IMR-90 (cell line): ENCODE measurements at regions not wholly inside any gene's neighbourhood (a gene's known extent, or its start where the extent isn't known, plus 50 kb on each side); places are given as distances from the start of the nearest gene placed in this dataset.

Experiments
- ATAC-seq: fragments of 200-7000 bp; cut with Tn5 transposase; 2 replicates; pipeline ENCODE4 v1.9.1; 2020; ENCODE audit warnings: low read depth, mild to moderate bottlenecking, moderate library complexity
- BruUV-seq: library from RNA; stranded (reverse); fragments of 400-500 nt; replicated peaks from 2 replicates; lab custom pipeline; 2021; lab: Mats Ljungman, UMichigan
- CTCF ChIA-PET: fragments of 300-600 bp; formaldehyde crosslinking; extraction: SDS; loops from one replicate; lab custom pipeline; 2021; ENCODE audit warnings: antibody characterized with exemption; lab: Yijun Ruan, JAX
- POLR2A ChIA-PET: fragments of 300-600 bp; sonication (Branson Sonifier 250); formaldehyde crosslinking; loops from one replicate; lab custom pipeline; 2022; ENCODE audit warnings: antibody characterized with exemption; ENCODE audit not compliant: unreplicated experiment; lab: Charles Lee
- DNase-seq: peaks from one replicate; pipeline ENCODE4 v3.0.0; 2013
- H2AFZ ChIP-seq: replicated peaks from 2 replicates; pipeline ENCODE3; 2013; ENCODE audit warnings: low read length, mild to moderate bottlenecking; ENCODE audit not compliant: poor library complexity
- H2AK5ac ChIP-seq: 2 replicates; pipeline ENCODE4 v1.6.1; 2013; ENCODE audit warnings: low read depth, low read length, inconsistent platforms
- H2AK9ac ChIP-seq: replicated peaks from 2 replicates; pipeline ENCODE3; 2013; ENCODE audit warnings: mild to moderate bottlenecking, low read depth, low read length, moderate library complexity; ENCODE audit not compliant: poor library complexity
- H2BK120ac ChIP-seq: 2 replicates; pipeline ENCODE4 v1.6.1; 2013; ENCODE audit warnings: low read depth, low read length, inconsistent platforms
- H2BK15ac ChIP-seq: 3 replicates; pipeline ENCODE4 v1.6.1; 2013; ENCODE audit warnings: low read depth, low read length, inconsistent platforms
- H2BK20ac ChIP-seq: 2 replicates; pipeline ENCODE4 v1.6.1; 2013; ENCODE audit warnings: low read depth, mild to moderate bottlenecking, inconsistent platforms, low read length, moderate library complexity
- H2BK5ac ChIP-seq: 2 replicates; pipeline ENCODE4 v1.6.1; 2013; ENCODE audit warnings: mild to moderate bottlenecking, low read depth, low read length, inconsistent platforms; ENCODE audit not compliant: poor library complexity, severe bottlenecking
- H3K14ac ChIP-seq: replicated peaks from 2 replicates; pipeline ENCODE4 v1.6.1; 2013; ENCODE audit warnings: low read depth, low read length, inconsistent platforms
- H3K18ac ChIP-seq: 2 replicates; pipeline ENCODE4 v1.6.1; 2013; ENCODE audit warnings: low read depth, low read length, control low read depth
- H3K23ac ChIP-seq: 2 replicates; pipeline ENCODE4 v1.6.1; 2013; ENCODE audit warnings: low read depth, low read length, inconsistent platforms
- H3K27ac ChIP-seq: 2 replicates; pipeline ENCODE4 v1.5.1; 2013; ENCODE audit warnings: mild to moderate bottlenecking, control low read depth, low read length; ENCODE audit not compliant: insufficient read depth
- H3K27me3 ChIP-seq: 2 replicates; pipeline ENCODE4 v1.6.1; 2013; ENCODE audit warnings: low read length; ENCODE audit not compliant: control insufficient read depth, insufficient read depth
- H3K36me3 ChIP-seq: 2 replicates; pipeline ENCODE4 v1.6.1; 2013; ENCODE audit warnings: low read length, mixed read lengths; ENCODE audit not compliant: control insufficient read depth, insufficient read depth
- H3K4ac ChIP-seq: 2 replicates; pipeline ENCODE4 v1.6.1; 2013; ENCODE audit warnings: low read depth, low read length, inconsistent platforms
- H3K4me1 ChIP-seq: 2 replicates; pipeline ENCODE4 v1.6.1; 2013; ENCODE audit warnings: low read length, mixed read lengths; ENCODE audit not compliant: control insufficient read depth, insufficient read depth
- H3K4me2 ChIP-seq: 2 replicates; pipeline ENCODE4 v1.6.1; 2013; ENCODE audit warnings: low read depth, mild to moderate bottlenecking, control low read depth, low read length, moderate library complexity
- H3K4me3 ChIP-seq: 2 replicates; pipeline ENCODE4 v1.5.1; 2013; ENCODE audit warnings: low read depth, mild to moderate bottlenecking, control low read depth, low read length, moderate library complexity; ENCODE audit not compliant: insufficient read depth
- H3K56ac ChIP-seq: 2 replicates; pipeline ENCODE4 v1.6.1; 2013; ENCODE audit warnings: low read length, inconsistent platforms; ENCODE audit not compliant: insufficient read depth; ENCODE audit errors: extremely low read depth
- H3K79me1 ChIP-seq, 2 experiments: 2 replicates each; pipeline ENCODE4 v1.6.1; 2013; ENCODE audit warnings: low read length in 2 of 2, inconsistent platforms in 1 of 2, low read depth in 1 of 2
- H3K9ac ChIP-seq: 2 replicates; pipeline ENCODE4 v1.6.1; 2013; ENCODE audit warnings: low read depth, low read length, control low read depth
- H3K9me1 ChIP-seq: 2 replicates; pipeline ENCODE4 v1.6.1; 2013; ENCODE audit warnings: low read length, inconsistent platforms; ENCODE audit not compliant: insufficient read depth
- H3K9me3 ChIP-seq: 2 replicates; pipeline ENCODE4 v1.6.1; 2013; ENCODE audit warnings: low read length; ENCODE audit not compliant: control insufficient read depth, insufficient read depth
- H4K20me1 ChIP-seq: 2 replicates; pipeline ENCODE4 v1.6.1; 2013; ENCODE audit warnings: low read length, inconsistent platforms; ENCODE audit not compliant: insufficient read depth
- H4K5ac ChIP-seq: 2 replicates; pipeline ENCODE4 v1.6.1; 2013; ENCODE audit warnings: mild to moderate bottlenecking, low read depth, low read length, control low read depth
- H4K8ac ChIP-seq, 2 experiments: 2 replicates each; pipeline ENCODE4 v1.6.1; 2013; ENCODE audit warnings: low read depth in 2 of 2, low read length in 2 of 2, control low read depth in 1 of 2, inconsistent platforms in 1 of 2
- H4K91ac ChIP-seq: 2 replicates; pipeline ENCODE4 v1.6.1; 2013; ENCODE audit warnings: low read depth, low read length, inconsistent platforms; ENCODE audit not compliant: insufficient read depth
- BHLHE40 ChIP-seq: fragments of 150-350 bp; IDR thresholded peaks from 2 replicates; pipeline ENCODE4 v1.6.1; 2016; ENCODE audit warnings: mild to moderate bottlenecking, low read depth, low read length
- CHD1 ChIP-seq: IDR thresholded peaks from 2 replicates; pipeline ENCODE4 v1.6.1; 2012; ENCODE audit warnings: low read depth, low read length, improper control_type of control experiment
- CTCF ChIP-seq: conservative IDR thresholded peaks from 2 replicates; pipeline ENCODE4 v1.5.1; 2012; ENCODE audit warnings: mild to moderate bottlenecking, low read depth, low read length, improper control_type of control experiment
- ELK1 ChIP-seq: fragments of 150-350 bp; IDR thresholded peaks from 2 replicates; pipeline ENCODE4 v1.6.1; 2016; ENCODE audit warnings: low read depth, mild to moderate bottlenecking, low read length, moderate library complexity, borderline replicate concordance
- FOS ChIP-seq: fragments of 150-350 bp; IDR thresholded peaks from 2 replicates; pipeline ENCODE4 v1.6.1; 2016; ENCODE audit warnings: low read depth, low read length
- MAFK ChIP-seq: IDR thresholded peaks from 2 replicates; pipeline ENCODE4 v1.6.1; 2012; ENCODE audit warnings: low read depth, low read length, improper control_type of control experiment
- MAZ ChIP-seq: IDR thresholded peaks from 2 replicates; pipeline ENCODE4 v1.6.1; 2012; ENCODE audit warnings: low read depth, mild to moderate bottlenecking, low read length, improper control_type of control experiment, moderate library complexity, borderline replicate concordance
- MXI1 ChIP-seq: IDR thresholded peaks from 2 replicates; pipeline ENCODE4 v1.6.1; 2012; ENCODE audit warnings: low read depth, mild to moderate bottlenecking, low read length, moderate library complexity, borderline replicate concordance
- NFE2L2 ChIP-seq: fragments of 150-350 bp; IDR thresholded peaks from 2 replicates; pipeline ENCODE4 v1.6.1; 2016; ENCODE audit warnings: low read depth, mild to moderate bottlenecking, low read length
- RCOR1 ChIP-seq: IDR thresholded peaks from 2 replicates; pipeline ENCODE4 v1.6.1; 2012; ENCODE audit warnings: mild to moderate bottlenecking, low read length, improper control_type of control experiment; ENCODE audit not compliant: insufficient replicate concordance
- WGBS, 2 experiments: methylation state at CpG; one replicate each; pipeline versions ENCODE4 v1.1.5 to v1.1.7; 2013; ENCODE audit warnings: missing lambda C conversion rate in 2 of 2; ENCODE audit not compliant: insufficient read length in 1 of 2; ENCODE audit errors: extremely low coverage in 2 of 2; 5-methylcytosine and 5-hydroxymethylcytosine counted together
- dilution Hi-C: fragments of 300-500 bp; cut with HindIII; formaldehyde crosslinking; loops from one replicate; pipeline ENCODE4 v1.14.3; 2018; ENCODE audit warnings: low sequenced_read_pairs; ENCODE audit not compliant: unreplicated experiment
- in situ Hi-C: fragments of 300-500 bp; cut with MboI; formaldehyde crosslinking; loops from 3 replicates; pipeline ENCODE4 v1.14.3; 2019; ENCODE audit warnings: low sequenced_read_pairs, inconsistent platforms, mixed read lengths
- intact Hi-C: fragments of 100-400 bp; cut with micrococcal nuclease; formaldehyde crosslinking; loops from 2 replicates; pipeline ENCODE4 v1.10.0; 2022
- TF ChIP-seq, protein P1 (sequence below): fragments of 150-350 bp; IDR thresholded peaks from 2 replicates; pipeline ENCODE4 v1.6.1; 2017; ENCODE audit warnings: mild to moderate bottlenecking, antibody characterized with exemption, low read length, low read depth

- Histone ChIP-seq H3K4me3 (no peak overlapping the region), H3K9ac (no peak overlapping the region), H4K8ac (no peak overlapping the region), H3K36me3 (no peaks in the 10 kb centered on the region), H2AK9ac (no peak overlapping the region), H3K9me3 (no peaks in the 10 kb centered on the region), H2BK15ac (no peak overlapping the region), H2BK20ac (no peak overlapping the region), H3K23ac (no peak overlapping the region), H4K91ac (no peak overlapping the region), H2AFZ (no peak overlapping the region), H4K20me1 (no peaks in the 10 kb centered on the region), H2BK5ac (no peak overlapping the region), H3K4ac (no peak overlapping the region), H3K27me3 (0 out of 2 replicates have a peak, but pooled peaks cover 2% of the 10 kb centered on the region), H3K18ac (no peak overlapping the region), H3K56ac (no peak overlapping the region), H3K4me1 (no peaks in the 10 kb centered on the region), H2AK5ac (no peak overlapping the region), H4K5ac (no peak overlapping the region), H3K79me1 (no peaks in the 10 kb centered on the region), H2BK120ac (no peak overlapping the region), H3K9me1 (no peaks in the 10 kb centered on the region), H3K4me2 (no peak overlapping the region), H3K14ac (no peak overlapping the region), H3K27ac (no peak overlapping the region)
- intact Hi-C loops (no loop called here), dilution Hi-C loops (no loop called here), in situ Hi-C loops (no loop called here)
- DNase-seq: no peak
- TF ChIP-seq MAFK (no peak), ELK1 (no peak), CHD1 (no peak), RCOR1 (no peak), FOS (no peak), MXI1 (no peak), NFE2L2 (no peak), CTCF (no peak), MAZ (no peak), BHLHE40 (no peak)
- TF ChIP-seq, protein P1, sequence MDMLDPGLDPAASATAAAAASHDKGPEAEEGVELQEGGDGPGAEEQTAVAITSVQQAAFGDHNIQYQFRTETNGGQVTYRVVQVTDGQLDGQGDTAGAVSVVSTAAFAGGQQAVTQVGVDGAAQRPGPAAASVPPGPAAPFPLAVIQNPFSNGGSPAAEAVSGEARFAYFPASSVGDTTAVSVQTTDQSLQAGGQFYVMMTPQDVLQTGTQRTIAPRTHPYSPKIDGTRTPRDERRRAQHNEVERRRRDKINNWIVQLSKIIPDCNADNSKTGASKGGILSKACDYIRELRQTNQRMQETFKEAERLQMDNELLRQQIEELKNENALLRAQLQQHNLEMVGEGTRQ: no peak
- ATAC-seq: no peak
- CTCF ChIA-PET: interaction anchor here (1.3 to 1.4 kb wide), 2 partner anchors 104 to 294 kb away, joined by 3 to 4 read pairs; no protein-coding TSS in a partner anchor
- POLR2A ChIA-PET: no interaction called here
- BruUV-seq: no TSS peak
- no CpG with 5 or more reads among the region's 1 CpG for WGBS, 2 experiments
These were observed 263.3 kb downstream of the RASSF9 start for GRCh38 chr12:85572956-85573355.
